ENCODE measurements at regions not wholly inside any gene's neighbourhood (a gene's known extent, or its start where the extent isn't known, plus 50 kb on each side); places are given as distances from the start of the nearest gene placed in this dataset.

DNA sequence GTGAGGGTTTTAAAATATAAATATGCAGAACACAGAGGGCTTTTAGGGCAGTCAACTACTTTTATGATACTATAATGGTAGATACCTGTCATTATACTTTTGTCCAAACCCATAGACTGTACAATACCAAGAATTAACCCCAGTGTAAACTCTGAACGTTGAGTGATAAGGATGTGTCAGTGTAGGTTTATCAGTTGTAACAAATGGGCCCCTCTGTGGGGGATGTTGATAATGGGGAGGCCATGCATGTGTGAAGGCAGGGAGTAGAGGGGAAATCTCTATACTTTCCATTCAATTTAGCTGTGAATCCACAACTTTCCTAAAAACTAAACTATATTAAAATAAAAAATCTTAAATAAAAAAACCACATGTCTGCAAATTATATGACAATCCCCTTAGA lies 193.5 kb upstream of the CAMK1G start:
- no peak for TF ChIP-seq EZH2phosphoT487 (IDR thresholded peaks at IDR 0.05; ENCODE audit: borderline replicate concordance, low read depth, low read length)
- TF ChIP-seq, protein P1, sequence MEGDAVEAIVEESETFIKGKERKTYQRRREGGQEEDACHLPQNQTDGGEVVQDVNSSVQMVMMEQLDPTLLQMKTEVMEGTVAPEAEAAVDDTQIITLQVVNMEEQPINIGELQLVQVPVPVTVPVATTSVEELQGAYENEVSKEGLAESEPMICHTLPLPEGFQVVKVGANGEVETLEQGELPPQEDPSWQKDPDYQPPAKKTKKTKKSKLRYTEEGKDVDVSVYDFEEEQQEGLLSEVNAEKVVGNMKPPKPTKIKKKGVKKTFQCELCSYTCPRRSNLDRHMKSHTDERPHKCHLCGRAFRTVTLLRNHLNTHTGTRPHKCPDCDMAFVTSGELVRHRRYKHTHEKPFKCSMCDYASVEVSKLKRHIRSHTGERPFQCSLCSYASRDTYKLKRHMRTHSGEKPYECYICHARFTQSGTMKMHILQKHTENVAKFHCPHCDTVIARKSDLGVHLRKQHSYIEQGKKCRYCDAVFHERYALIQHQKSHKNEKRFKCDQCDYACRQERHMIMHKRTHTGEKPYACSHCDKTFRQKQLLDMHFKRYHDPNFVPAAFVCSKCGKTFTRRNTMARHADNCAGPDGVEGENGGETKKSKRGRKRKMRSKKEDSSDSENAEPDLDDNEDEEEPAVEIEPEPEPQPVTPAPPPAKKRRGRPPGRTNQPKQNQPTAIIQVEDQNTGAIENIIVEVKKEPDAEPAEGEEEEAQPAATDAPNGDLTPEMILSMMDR (conservative IDR thresholded peaks at IDR 0.05; ENCODE audit: low read length) = no peak
